ENCODE measurements at regions not wholly inside any gene's neighbourhood (a gene's known extent, or its start where the extent isn't known, plus 50 kb on each side); places are given as distances from the start of the nearest gene placed in this dataset.

GRCh38 chr1:147475488-147475887 is 65.8 kb upstream of the BCL9 start:
- Histone ChIP-seq H2AK5ac (ENCODE audit: low read length) (no peak overlapping the region), H3K36me3 (ENCODE audit: control insufficient read depth, insufficient read depth, low read length) (no peaks in the 10 kb centered on the region), H3K79me1 (ENCODE audit: low read length) (no peaks in the 10 kb centered on the region), H3K56ac (ENCODE audit: low read length) (no peak overlapping the region), H3K9ac (ENCODE audit: low read length) (no peak overlapping the region), H3K27ac (ENCODE audit: low read depth, low read length) (no peak overlapping the region), H3K4me1 (ENCODE audit: control insufficient read depth, low read depth, low read length) (no peaks in the 10 kb centered on the region), H4K8ac (ENCODE audit: low read depth, low read length) (no peak overlapping the region), H3K79me2 (ENCODE audit: control insufficient read depth, insufficient read depth, low read length) (no peaks in the 10 kb centered on the region), H2BK5ac (ENCODE audit: low read length) (no peak overlapping the region), H3K4ac (ENCODE audit: low read depth, low read length) (no peak overlapping the region), H4K5ac (ENCODE audit: low read length) (no peak overlapping the region), H3K4me3 (ENCODE audit: low read length) (no peak overlapping the region), H2BK120ac (ENCODE audit: low read depth, low read length) (no peak overlapping the region), H3K18ac (ENCODE audit: low read length) (no peak overlapping the region), H3K4me2 (ENCODE audit: low read length) (no peak overlapping the region), H2BK15ac (replicated peaks; ENCODE audit: low read depth) (no peak overlapping the region), H3K23ac (ENCODE audit: low read length) (no peak overlapping the region), H3K27me3 (ENCODE audit: insufficient read depth, low read length, poor library complexity) (no peaks in the 10 kb centered on the region)
- WGBS (ENCODE audit: extremely low coverage, insufficient coverage, low lambda C conversion rate), result no CpG with 5 or more reads among the region's 3 CpGs
- no peak for DNase-seq

DNA sequence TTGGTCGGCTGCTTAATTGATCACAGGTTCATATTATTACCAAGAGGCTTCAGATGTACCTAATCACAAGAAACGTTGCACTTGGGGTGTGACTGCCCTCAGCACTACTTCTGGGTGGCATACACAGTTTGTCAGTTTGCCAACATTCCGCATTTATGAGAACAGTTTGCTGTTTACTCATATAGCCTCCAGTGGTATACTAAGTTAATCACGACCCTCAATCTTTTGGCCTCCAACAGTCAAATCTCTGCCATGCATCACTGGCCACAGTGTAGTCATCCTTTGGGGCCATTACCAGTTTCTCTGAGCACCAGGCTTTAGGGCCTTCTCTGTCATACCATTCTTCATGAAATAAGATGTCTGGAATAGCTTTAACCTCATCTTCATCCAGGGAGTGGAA is 62.8 kb upstream of the BCL9 start:
- no peak overlapping the region for H3K18ac ChIP-seq (ENCODE audit: low read length)
- H3K27ac ChIP-seq (ENCODE audit: low read depth, low read length), result no peak overlapping the region
- H3K79me1 ChIP-seq (ENCODE audit: low read length), result no peaks in the 10 kb centered on the region
- WGBS (ENCODE audit: extremely low coverage, insufficient coverage, low lambda C conversion rate), result no CpG with 5 or more reads among the region's 4 CpGs
- H4K5ac ChIP-seq (ENCODE audit: low read length), result no peak overlapping the region
- H2AK5ac ChIP-seq (ENCODE audit: low read length), result no peak overlapping the region
- H2BK120ac ChIP-seq (ENCODE audit: low read depth, low read length), result no peak overlapping the region
- no peaks in the 10 kb centered on the region for H3K4me1 ChIP-seq (ENCODE audit: control insufficient read depth, low read depth, low read length)
- H3K27me3 ChIP-seq (ENCODE audit: insufficient read depth, low read length, poor library complexity), result no peaks in the 10 kb centered on the region
- H3K79me2 ChIP-seq (ENCODE audit: control insufficient read depth, insufficient read depth, low read length), result no peaks in the 10 kb centered on the region
- H3K4ac ChIP-seq (ENCODE audit: low read depth, low read length), result no peak overlapping the region
- H3K36me3 ChIP-seq (ENCODE audit: control insufficient read depth, insufficient read depth, low read length), result no peaks in the 10 kb centered on the region
- H3K9ac ChIP-seq (ENCODE audit: low read length), result no peak overlapping the region
- no peak overlapping the region for H2BK15ac ChIP-seq (replicated peaks; ENCODE audit: low read depth)
- H3K4me3 ChIP-seq (ENCODE audit: low read length), result no peak overlapping the region
- no peak overlapping the region for H4K8ac ChIP-seq (ENCODE audit: low read depth, low read length)
- H3K56ac ChIP-seq (ENCODE audit: low read length), result no peak overlapping the region
- no peak for DNase-seq
- no peak overlapping the region for H2BK5ac ChIP-seq (ENCODE audit: low read length)
- no peak overlapping the region for H3K23ac ChIP-seq (ENCODE audit: low read length)
- H3K4me2 ChIP-seq (ENCODE audit: low read length), result no peak overlapping the region

- no peak for DNase-seq
- Histone ChIP-seq H2BK5ac (ENCODE audit: low read length) (no peak overlapping the region), H3K36me3 (ENCODE audit: control insufficient read depth, insufficient read depth, low read length) (no peaks in the 10 kb centered on the region), H3K9ac (ENCODE audit: low read length) (no peak overlapping the region), H2BK15ac (replicated peaks; ENCODE audit: low read depth) (no peak overlapping the region), H3K18ac (ENCODE audit: low read length) (no peak overlapping the region), H4K5ac (ENCODE audit: low read length) (no peak overlapping the region), H3K4me3 (ENCODE audit: low read length) (no peak overlapping the region), H3K79me2 (ENCODE audit: control insufficient read depth, insufficient read depth, low read length) (no peaks in the 10 kb centered on the region), H3K27me3 (ENCODE audit: insufficient read depth, low read length, poor library complexity) (no peaks in the 10 kb centered on the region), H3K4me1 (ENCODE audit: control insufficient read depth, low read depth, low read length) (no peaks in the 10 kb centered on the region), H4K8ac (ENCODE audit: low read depth, low read length) (no peak overlapping the region), H3K4me2 (ENCODE audit: low read length) (no peak overlapping the region), H3K23ac (ENCODE audit: low read length) (no peak overlapping the region), H2AK5ac (ENCODE audit: low read length) (no peak overlapping the region), H3K4ac (ENCODE audit: low read depth, low read length) (no peak overlapping the region), H3K27ac (ENCODE audit: low read depth, low read length) (no peak overlapping the region), H3K56ac (ENCODE audit: low read length) (no peak overlapping the region), H2BK120ac (ENCODE audit: low read depth, low read length) (no peak overlapping the region), H3K79me1 (ENCODE audit: low read length) (no peaks in the 10 kb centered on the region)
- WGBS (ENCODE audit: extremely low coverage, insufficient coverage, low lambda C conversion rate), result no CpG with 5 or more reads among the region's 3 CpGs
Observed at GRCh38 chr1:147479864-147480564, 61.3 kb upstream of the BCL9 start.

DNA sequence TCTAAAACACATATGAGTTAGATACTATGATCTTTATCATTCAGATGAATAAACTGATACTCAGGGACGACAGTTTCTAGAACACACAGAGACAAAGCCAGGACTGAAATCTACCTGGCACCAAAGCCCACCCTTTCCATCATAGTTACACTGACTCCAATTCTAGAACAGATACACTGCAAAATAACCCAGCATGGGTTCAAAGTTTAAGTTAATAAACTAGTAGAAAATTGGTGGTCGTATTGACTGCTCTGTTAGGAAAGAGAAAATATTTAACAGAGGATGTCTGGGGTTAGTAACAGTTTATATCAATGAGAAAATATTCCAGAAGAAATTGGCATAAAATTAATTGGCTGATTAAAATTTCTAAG is 60.8 kb upstream of the BCL9 start:
- H4K5ac ChIP-seq (ENCODE audit: low read length), result no peak overlapping the region
- H2AK5ac ChIP-seq (ENCODE audit: low read length), result no peak overlapping the region
- H3K36me3 ChIP-seq (ENCODE audit: control insufficient read depth, insufficient read depth, low read length), result no peaks in the 10 kb centered on the region
- H3K9ac ChIP-seq (ENCODE audit: low read length), result no peak overlapping the region
- no peaks in the 10 kb centered on the region for H3K4me1 ChIP-seq (ENCODE audit: control insufficient read depth, low read depth, low read length)
- no peak for DNase-seq
- H4K8ac ChIP-seq (ENCODE audit: low read depth, low read length), result no peak overlapping the region
- H3K79me1 ChIP-seq (ENCODE audit: low read length), result no peaks in the 10 kb centered on the region
- no CpG with 5 or more reads among the region's 2 CpGs for WGBS (ENCODE audit: extremely low coverage, insufficient coverage, low lambda C conversion rate)
- no peak overlapping the region for H3K4me2 ChIP-seq (ENCODE audit: low read length)
- no peak overlapping the region for H3K18ac ChIP-seq (ENCODE audit: low read length)
- no peak overlapping the region for H2BK120ac ChIP-seq (ENCODE audit: low read depth, low read length)
- H3K56ac ChIP-seq (ENCODE audit: low read length), result no peak overlapping the region
- no peak overlapping the region for H3K4ac ChIP-seq (ENCODE audit: low read depth, low read length)
- no peaks in the 10 kb centered on the region for H3K79me2 ChIP-seq (ENCODE audit: control insufficient read depth, insufficient read depth, low read length)
- H3K27ac ChIP-seq (ENCODE audit: low read depth, low read length), result no peak overlapping the region
- no peak overlapping the region for H3K4me3 ChIP-seq (ENCODE audit: low read length)
- no peaks in the 10 kb centered on the region for H3K27me3 ChIP-seq (ENCODE audit: insufficient read depth, low read length, poor library complexity)
- H3K23ac ChIP-seq (ENCODE audit: low read length), result no peak overlapping the region
- no peak overlapping the region for H2BK15ac ChIP-seq (replicated peaks; ENCODE audit: low read depth)
- no peak overlapping the region for H2BK5ac ChIP-seq (ENCODE audit: low read length)

GRCh38 chr1:147486876-147487656 is 54.2 kb upstream of the BCL9 start:
- Histone ChIP-seq H3K36me3 (ENCODE audit: control insufficient read depth, insufficient read depth, low read length) (no peaks in the 10 kb centered on the region), H3K4me3 (ENCODE audit: low read length) (no peak overlapping the region), H2BK15ac (replicated peaks; ENCODE audit: low read depth) (no peak overlapping the region), H3K23ac (ENCODE audit: low read length) (no peak overlapping the region), H3K4me2 (ENCODE audit: low read length) (no peak overlapping the region), H2BK5ac (ENCODE audit: low read length) (no peak overlapping the region), H3K4ac (ENCODE audit: low read depth, low read length) (no peak overlapping the region), H3K56ac (ENCODE audit: low read length) (no peak overlapping the region), H3K9ac (ENCODE audit: low read length) (no peak overlapping the region), H3K79me2 (ENCODE audit: control insufficient read depth, insufficient read depth, low read length) (no peaks in the 10 kb centered on the region), H3K79me1 (ENCODE audit: low read length) (no peaks in the 10 kb centered on the region), H3K18ac (ENCODE audit: low read length) (no peak overlapping the region), H3K27ac (ENCODE audit: low read depth, low read length) (no peak overlapping the region), H4K5ac (ENCODE audit: low read length) (no peak overlapping the region), H4K8ac (ENCODE audit: low read depth, low read length) (no peak overlapping the region), H3K4me1 (ENCODE audit: control insufficient read depth, low read depth, low read length) (no peaks in the 10 kb centered on the region), H3K27me3 (ENCODE audit: insufficient read depth, low read length, poor library complexity) (no peaks in the 10 kb centered on the region), H2BK120ac (ENCODE audit: low read depth, low read length) (no peak overlapping the region), H2AK5ac (ENCODE audit: low read length) (no peak overlapping the region)
- no CpG with 5 or more reads among the region's 9 CpGs for WGBS (ENCODE audit: extremely low coverage, insufficient coverage, low lambda C conversion rate)
- peak; percentile 36 for DNase-seq

Data from mesendoderm (in vitro differentiated cells).